ENCODE measurements at regions not wholly inside any gene's neighbourhood (a gene's known extent, or its start where the extent isn't known, plus 50 kb on each side); places are given as distances from the start of the nearest gene placed in this dataset.
"Not testable (repeated sequence)": the region's sequence is repeated elsewhere in the genome, so short reads cannot be mapped to it uniquely, and the experiment has no call there.

- TF ChIP-seq CTCF (IDR thresholded peaks at IDR 0.05; ENCODE audit: insufficient read depth, low read length, poor library complexity, severe bottlenecking); EZH2phosphoT487 (conservative IDR thresholded peaks at IDR 0.05; ENCODE audit: low read length): not testable (repeated sequence)
These were observed 61.4 kb upstream of the ACTRT2 start for GRCh38 chr1:2959881-2960280.

All from SU-DHL-6 (cell line).